ENCODE measurements at regions not wholly inside any gene's neighbourhood (a gene's known extent, or its start where the extent isn't known, plus 50 kb on each side); places are given as distances from the start of the nearest gene placed in this dataset.

DNA sequence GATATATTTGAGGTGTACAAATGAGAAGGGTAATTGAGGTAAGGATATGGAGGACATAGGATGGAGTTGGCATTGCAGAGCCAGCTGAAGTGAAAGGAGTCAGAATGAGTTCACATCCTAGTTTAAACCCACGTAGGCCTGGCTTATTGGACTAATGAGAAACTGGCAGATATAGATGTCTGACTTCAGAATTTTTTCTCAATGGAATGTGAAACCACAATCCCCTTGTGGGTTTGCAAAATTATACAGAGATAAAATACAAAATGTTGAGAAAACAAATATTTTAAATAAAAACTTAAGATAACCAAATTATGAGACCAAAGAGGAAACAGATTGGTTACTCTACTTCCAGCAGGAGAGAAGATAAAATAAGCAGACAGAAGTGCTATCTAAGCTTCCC is 277.4 kb upstream of the LRRC7 start:
- Histone ChIP-seq H3K36me3 (no peaks in the 10 kb centered on the region), H3K27ac (no peak overlapping the region), H3K4me3 (no peak overlapping the region), H3K27me3 (no peaks in the 10 kb centered on the region), H3K9me3 (no peaks in the 10 kb centered on the region), H3K4me1 (no peaks in the 10 kb centered on the region)
- DNase-seq (no peak), ATAC-seq (no peak)
- TF ChIP-seq CTCF (IDR thresholded peaks at IDR 0.05) = no peak
- intact Hi-C loops (cut with DNase I) = no loop called here

GRCh38 chr1:69291541-69291940 is 276.2 kb upstream of the LRRC7 start:
- Histone ChIP-seq H3K27ac (no peak overlapping the region), H3K36me3 (no peaks in the 10 kb centered on the region), H3K27me3 (no peaks in the 10 kb centered on the region), H3K4me1 (no peaks in the 10 kb centered on the region), H3K9me3 (no peaks in the 10 kb centered on the region), H3K4me3 (no peak overlapping the region)
- DNase-seq (no peak), ATAC-seq (no peak)
- intact Hi-C loops (cut with DNase I) = no loop called here
- no peak for TF ChIP-seq CTCF (IDR thresholded peaks at IDR 0.05)

- ATAC-seq = no peak
- Histone ChIP-seq H3K4me1 (no peaks in the 10 kb centered on the region), H3K36me3 (no peaks in the 10 kb centered on the region), H3K4me3 (no peak overlapping the region), H3K27me3 (no peaks in the 10 kb centered on the region), H3K9me3 (no peaks in the 10 kb centered on the region), H3K27ac (no peak overlapping the region)
- TF ChIP-seq CTCF (IDR thresholded peaks at IDR 0.05) = no peak
- intact Hi-C loops (cut with DNase I) = no loop called here
- DNase-seq = no peak
These were observed 274.9 kb upstream of the LRRC7 start for GRCh38 chr1:69292833-69293232.

DNA sequence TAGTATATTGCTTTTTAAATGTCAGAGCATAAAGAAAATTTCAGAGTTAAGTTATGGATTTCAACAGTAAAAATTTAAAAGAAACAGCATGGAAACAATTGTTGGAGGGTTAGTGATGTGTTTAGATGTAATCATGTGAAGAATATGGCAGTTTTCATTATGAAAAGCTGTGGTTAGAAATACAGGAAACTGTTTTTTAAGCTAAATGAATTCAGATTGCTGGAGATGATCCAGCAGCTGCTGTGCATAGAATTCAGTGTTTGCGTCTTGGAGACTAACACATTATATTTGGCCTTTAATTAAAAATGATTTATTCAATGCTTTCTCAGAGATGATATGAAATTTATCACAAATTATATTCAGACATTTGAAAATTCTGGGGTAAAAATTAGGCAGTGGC is 273.6 kb upstream of the LRRC7 start:
- H3K4me3 ChIP-seq = no peak overlapping the region
- H3K27ac ChIP-seq = no peak overlapping the region
- DNase-seq (no peak), ATAC-seq (no peak)
- intact Hi-C loops (cut with DNase I) = no loop called here
- no peaks in the 10 kb centered on the region for H3K36me3 ChIP-seq
- no peaks in the 10 kb centered on the region for H3K9me3 ChIP-seq
- TF ChIP-seq CTCF (IDR thresholded peaks at IDR 0.05) = no peak
- H3K4me1 ChIP-seq = no peaks in the 10 kb centered on the region
- H3K27me3 ChIP-seq = no peaks in the 10 kb centered on the region

DNA sequence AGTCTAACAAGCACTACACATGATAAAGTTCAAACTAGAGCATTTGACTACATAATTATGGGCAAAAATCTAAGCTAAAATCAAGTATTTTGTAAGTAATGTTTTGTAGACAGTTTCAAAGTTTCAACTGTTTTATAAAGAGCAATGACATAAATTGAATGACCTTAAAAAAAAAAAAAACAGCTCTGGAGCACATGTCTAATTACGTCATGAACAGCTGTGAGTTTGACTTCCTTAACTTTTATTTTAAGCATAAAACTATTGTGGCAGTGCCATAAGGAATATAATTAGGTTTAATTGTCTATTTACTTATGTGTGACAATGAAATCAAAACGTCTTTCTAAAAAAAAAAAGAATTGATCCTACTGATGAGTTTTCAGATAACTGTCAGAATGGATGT is 272.5 kb upstream of the LRRC7 start:
- Histone ChIP-seq H3K4me1 (no peaks in the 10 kb centered on the region), H3K9me3 (no peaks in the 10 kb centered on the region), H3K27ac (no peak overlapping the region), H3K36me3 (no peaks in the 10 kb centered on the region), H3K27me3 (no peaks in the 10 kb centered on the region), H3K4me3 (no peak overlapping the region)
- no peak for TF ChIP-seq CTCF (IDR thresholded peaks at IDR 0.05)
- ATAC-seq (no peak), DNase-seq (no peak)
- intact Hi-C loops (cut with DNase I) = no loop called here

Measured in left lung (tissue), 4 donors.